GM12891 (cell line): ENCODE measurements at regions not wholly inside any gene's neighbourhood (a gene's known extent, or its start where the extent isn't known, plus 50 kb on each side); places are given as distances from the start of the nearest gene placed in this dataset.

Experiments used
- POLR2A ChIP-seq: IDR thresholded peaks from 2 replicates; pipeline ENCODE4 v1.6.1; 2011; ENCODE audit warnings: low read depth, low read length, control low read depth
- POLR2AphosphoS5 ChIP-seq: IDR thresholded peaks from 2 replicates; pipeline ENCODE4 v1.6.1; 2011; ENCODE audit warnings: low read depth, low read length, control low read depth
- SPI1 ChIP-seq: IDR thresholded peaks from 2 replicates; pipeline ENCODE4 v1.6.1; 2011; ENCODE audit warnings: low read depth, low read length, control low read depth
- TAF1 ChIP-seq: IDR thresholded peaks from 2 replicates; pipeline ENCODE4 v1.6.1; 2011; ENCODE audit warnings: low read depth, low read length, control low read depth

- TF ChIP-seq POLR2A (no peak), POLR2AphosphoS5 (no peak), TAF1 (no peak), SPI1 (peak; percentile 68)
Observed at GRCh38 chr11:43558556-43559127, 121.9 kb upstream of the HSD17B12 start.
